Uterus (tissue), 3 donors: ENCODE measurements at regions not wholly inside any gene's neighbourhood (a gene's known extent, or its start where the extent isn't known, plus 50 kb on each side); places are given as distances from the start of the nearest gene placed in this dataset.

Experiments
- DNase-seq, 2 donors: peaks; one replicate each; pipeline ENCODE4 v3.0.0-alpha.2; 2019 to 2020
- H3K27ac ChIP-seq, 2 donors: fragments of 200-600 bp; sonication (generic); 1 replicate in 1 of 2; 2 replicates in 1 of 2; pipeline ENCODE4 v1.5.1; 2016 to 2018
- H3K27me3 ChIP-seq, 2 donors: fragments of 200-600 bp; sonication (generic); one replicate each; pipeline ENCODE4 v1.5.1; 2018 to 2019; ENCODE audit warnings: control low read depth in 1 of 2
- H3K36me3 ChIP-seq, 2 donors: fragments of 200-600 bp; sonication (generic); one replicate each; pipeline ENCODE4 v1.5.1; 2019; ENCODE audit warnings: control low read depth in 1 of 2
- H3K4me1 ChIP-seq, 2 donors: fragments of 200-600 bp; sonication (generic); one replicate each; pipeline ENCODE4 v1.5.1; 2018 to 2019; ENCODE audit warnings: control low read depth in 1 of 2
- H3K4me3 ChIP-seq, 2 donors: fragments of 200-600 bp; sonication (generic); 1 replicate in 1 of 2; 2 replicates in 1 of 2; pipeline ENCODE4 v1.5.1; 2018 to 2019; ENCODE audit warnings: mild to moderate bottlenecking in 1 of 2
- H3K9me3 ChIP-seq, 2 donors: fragments of 200-600 bp; sonication (generic); one replicate each; pipeline ENCODE4 v1.5.1; 2019; ENCODE audit warnings: control low read depth in 1 of 2
- POLR2A ChIP-seq, 2 donors: fragments of 450-650 bp; IDR thresholded peaks; one replicate each; pipeline ENCODE4 v1.6.1; 2016; ENCODE audit warnings: antibody characterized with exemption in 2 of 2, mild to moderate bottlenecking in 1 of 2, moderate library complexity in 1 of 2
- intact Hi-C: fragments of 100-400 bp; cut with DNase I; formaldehyde crosslinking; loops from one replicate; pipeline ENCODE4 v1.15.1; 2023; ENCODE audit warnings: low total_unique reads
- TF ChIP-seq, protein P1 (sequence below), 4 experiments: fragments of 200-600 bp in 2 of 4; fragments of 450-650 bp in 2 of 4; sonication (generic) in 2 of 4; IDR thresholded peaks; one replicate each; pipeline ENCODE4 v1.5.1; 2016 to 2019; ENCODE audit warnings: antibody characterized with exemption in 4 of 4, mild to moderate bottlenecking in 2 of 4, moderate library complexity in 1 of 4
- donor health status: DM: yes; HTN: yes; CAD: no.

DNA sequence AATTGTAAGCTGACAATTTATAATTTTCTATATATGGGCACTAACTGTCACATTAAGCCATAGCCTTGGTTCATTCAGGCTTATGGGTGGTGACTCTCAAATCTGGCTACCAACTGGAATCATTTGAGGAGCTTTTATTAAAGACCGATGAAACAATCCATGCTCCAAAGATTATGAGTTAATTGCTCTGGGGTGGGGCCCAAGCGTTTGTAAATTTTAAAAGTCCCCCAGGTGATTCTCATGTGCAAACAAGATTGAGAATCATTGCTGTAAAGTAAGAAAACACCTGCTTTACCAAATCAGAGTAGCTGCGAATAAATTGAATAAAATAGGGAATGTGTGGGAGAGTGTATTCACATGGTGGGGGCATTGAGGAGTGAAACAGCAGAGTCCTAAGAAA is 76.1 kb upstream of the RAB27B start:
- intact Hi-C loops: no loop called here
- DNase-seq: no peak

DNA sequence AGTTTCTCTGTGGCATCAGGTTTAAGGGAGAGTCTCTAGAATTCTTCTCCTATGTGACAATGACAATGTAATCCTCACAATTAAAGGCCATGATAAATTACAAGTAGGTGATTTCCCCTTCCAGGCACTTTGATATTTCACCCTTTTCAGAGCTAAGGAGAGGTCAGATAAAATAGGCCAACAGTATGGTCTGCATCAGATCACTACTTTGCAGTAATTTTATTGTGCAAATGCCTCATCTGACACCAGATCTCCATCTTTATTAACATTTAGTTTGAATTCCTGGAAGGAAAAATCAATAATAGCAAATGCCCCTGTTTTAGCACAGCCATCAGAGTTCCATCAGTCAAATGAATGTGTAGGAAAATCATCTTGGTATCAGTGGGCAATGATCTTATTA is 72.8 kb upstream of the RAB27B start:
- Histone ChIP-seq H3K27ac (no peak overlapping the region), H3K9me3 (no peaks in the 10 kb centered on the region), H3K4me3 (no peak overlapping the region), H3K27me3 (no peaks in the 10 kb centered on the region), H3K36me3 (no peaks in the 10 kb centered on the region), H3K4me1 (no peaks in the 10 kb centered on the region)
- no peak for DNase-seq
- TF ChIP-seq, protein P1, sequence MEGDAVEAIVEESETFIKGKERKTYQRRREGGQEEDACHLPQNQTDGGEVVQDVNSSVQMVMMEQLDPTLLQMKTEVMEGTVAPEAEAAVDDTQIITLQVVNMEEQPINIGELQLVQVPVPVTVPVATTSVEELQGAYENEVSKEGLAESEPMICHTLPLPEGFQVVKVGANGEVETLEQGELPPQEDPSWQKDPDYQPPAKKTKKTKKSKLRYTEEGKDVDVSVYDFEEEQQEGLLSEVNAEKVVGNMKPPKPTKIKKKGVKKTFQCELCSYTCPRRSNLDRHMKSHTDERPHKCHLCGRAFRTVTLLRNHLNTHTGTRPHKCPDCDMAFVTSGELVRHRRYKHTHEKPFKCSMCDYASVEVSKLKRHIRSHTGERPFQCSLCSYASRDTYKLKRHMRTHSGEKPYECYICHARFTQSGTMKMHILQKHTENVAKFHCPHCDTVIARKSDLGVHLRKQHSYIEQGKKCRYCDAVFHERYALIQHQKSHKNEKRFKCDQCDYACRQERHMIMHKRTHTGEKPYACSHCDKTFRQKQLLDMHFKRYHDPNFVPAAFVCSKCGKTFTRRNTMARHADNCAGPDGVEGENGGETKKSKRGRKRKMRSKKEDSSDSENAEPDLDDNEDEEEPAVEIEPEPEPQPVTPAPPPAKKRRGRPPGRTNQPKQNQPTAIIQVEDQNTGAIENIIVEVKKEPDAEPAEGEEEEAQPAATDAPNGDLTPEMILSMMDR (IDR thresholded peaks at IDR 0.05): no peak
- no peak for TF ChIP-seq POLR2A (IDR thresholded peaks at IDR 0.05)
- intact Hi-C loops: no loop called here

More for the DNA sequence above, 76.1 kb upstream of the RAB27B start:
- H3K4me1 ChIP-seq: no peaks in the 10 kb centered on the region
- no peak overlapping the region for H3K4me3 ChIP-seq
- no peak overlapping the region for H3K27ac ChIP-seq
- H3K9me3 ChIP-seq: no peaks in the 10 kb centered on the region
- no peaks in the 10 kb centered on the region for H3K36me3 ChIP-seq
- TF ChIP-seq, protein P1 (IDR thresholded peaks at IDR 0.05): no peak
- no peak for TF ChIP-seq POLR2A (IDR thresholded peaks at IDR 0.05)
- no peaks in the 10 kb centered on the region for H3K27me3 ChIP-seq

DNA sequence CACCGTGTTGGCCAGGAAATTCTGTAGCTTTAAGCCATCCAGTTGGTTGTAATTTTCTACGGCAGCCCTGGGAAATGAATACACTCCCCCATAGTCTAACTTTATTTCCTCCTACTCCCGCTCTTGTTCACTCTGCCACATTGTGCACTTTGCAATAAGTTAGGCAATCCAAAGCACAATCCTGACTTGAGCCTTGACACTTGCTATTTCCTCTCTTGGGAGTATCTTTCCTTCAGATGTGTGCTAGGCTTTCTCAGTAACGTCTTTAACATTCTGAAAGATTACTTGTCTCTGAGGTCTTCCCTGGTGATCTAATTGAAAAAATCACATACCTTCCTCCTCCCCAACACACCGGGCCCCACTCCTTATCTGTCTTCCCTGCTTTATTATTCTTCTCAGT is 65.9 kb upstream of the RAB27B start:
- H3K4me3 ChIP-seq: no peak overlapping the region
- H3K27ac ChIP-seq: no peak overlapping the region
- H3K27me3 ChIP-seq: no peaks in the 10 kb centered on the region
- no peaks in the 10 kb centered on the region for H3K4me1 ChIP-seq
- intact Hi-C loops: no loop called here
- H3K9me3 ChIP-seq: no peaks in the 10 kb centered on the region
- TF ChIP-seq POLR2A (IDR thresholded peaks at IDR 0.05): no peak
- TF ChIP-seq, protein P1 (IDR thresholded peaks at IDR 0.05): no peak
- no peaks in the 10 kb centered on the region for H3K36me3 ChIP-seq
- DNase-seq: no peak

DNA sequence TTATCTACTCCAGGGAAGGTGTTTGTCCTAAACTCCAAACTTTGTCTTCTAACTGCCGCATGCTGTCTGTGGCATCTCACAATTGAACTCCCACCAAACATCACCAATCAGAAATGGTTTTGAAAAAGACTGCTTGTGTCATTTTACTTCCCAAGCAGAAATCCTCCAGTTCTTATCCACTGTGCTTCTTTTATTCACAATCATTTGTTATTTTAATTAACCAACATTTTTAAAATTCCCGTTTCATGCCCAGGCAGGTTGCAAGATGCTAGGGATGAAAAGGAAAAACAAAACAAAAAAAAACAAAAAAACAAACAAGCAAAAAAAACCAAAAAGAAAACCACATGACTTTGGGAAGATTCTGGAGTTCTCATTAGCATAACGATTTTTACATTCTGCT is 63.5 kb upstream of the RAB27B start:
- Histone ChIP-seq H3K4me3 (no peak overlapping the region), H3K9me3 (no peaks in the 10 kb centered on the region), H3K36me3 (no peaks in the 10 kb centered on the region), H3K27me3 (no peaks in the 10 kb centered on the region), H3K27ac (no peak overlapping the region), H3K4me1 (no peaks in the 10 kb centered on the region)
- intact Hi-C loops: no loop called here
- TF ChIP-seq, protein P1 (IDR thresholded peaks at IDR 0.05): no peak
- no peak for TF ChIP-seq POLR2A (IDR thresholded peaks at IDR 0.05)
- no peak for DNase-seq

DNA sequence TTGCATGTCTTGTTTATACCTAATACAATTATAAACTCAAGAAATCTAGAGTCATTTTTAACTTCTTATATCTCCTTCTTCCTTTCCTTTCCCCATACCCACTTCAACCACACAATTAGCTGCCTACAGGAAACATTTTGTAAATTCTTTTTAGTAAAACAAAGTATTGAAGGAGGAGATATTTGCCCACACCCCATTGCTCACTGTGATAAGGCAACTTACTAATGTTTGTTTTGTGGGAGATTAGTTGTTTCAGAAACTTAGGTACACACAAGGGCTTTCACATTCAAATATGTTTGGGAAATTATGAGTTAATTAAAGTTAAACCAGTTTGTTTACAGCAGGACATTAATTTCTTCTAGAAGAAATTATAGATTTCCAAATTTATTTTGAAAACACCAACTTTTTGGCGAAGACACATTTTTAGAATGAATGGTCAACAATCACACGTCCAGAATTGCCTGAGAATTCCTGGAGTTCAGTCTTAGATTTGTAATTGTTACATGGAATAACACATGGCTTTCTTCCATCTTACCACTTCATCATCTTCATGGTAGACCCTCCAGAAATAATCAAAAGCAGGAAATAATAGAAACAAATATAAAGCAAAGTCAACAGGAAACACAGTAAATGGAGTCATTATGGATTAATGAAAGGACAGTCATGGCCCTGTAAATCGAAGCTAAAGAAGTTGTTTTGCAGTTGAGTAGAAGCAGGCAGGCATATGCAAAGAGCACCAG is 62.5 kb upstream of the RAB27B start:
- Histone ChIP-seq H3K9me3 (no peaks in the 10 kb centered on the region), H3K27ac (no peak overlapping the region), H3K27me3 (no peaks in the 10 kb centered on the region), H3K36me3 (no peaks in the 10 kb centered on the region), H3K4me1 (no peaks in the 10 kb centered on the region), H3K4me3 (no peak overlapping the region)
- TF ChIP-seq POLR2A (IDR thresholded peaks at IDR 0.05): no peak
- TF ChIP-seq, protein P1 (IDR thresholded peaks at IDR 0.05): no peak
- intact Hi-C loops: no loop called here
- no peak for DNase-seq
